RWPE2 (cell line): ENCODE measurements at regions not wholly inside any gene's neighbourhood (a gene's known extent, or its start where the extent isn't known, plus 50 kb on each side); places are given as distances from the start of the nearest gene placed in this dataset.

Experiments
- ATAC-seq: fragments of 200-7000 bp; cut with Tn5 transposase; 3 replicates; pipeline ENCODE4 v1.9.1; 2021; ENCODE audit warnings: low read depth
- DNase-seq: peaks from one replicate; pipeline ENCODE4 v3.0.0-alpha.2; 2020; ENCODE audit warnings: low spot score
- H3K27ac ChIP-seq: fragments of 450-650 bp; 2 replicates; pipeline ENCODE4 v1.5.1; 2017; ENCODE audit warnings: mild to moderate bottlenecking; ENCODE audit not compliant: poor library complexity, severe bottlenecking
- H3K27me3 ChIP-seq: fragments of 250-450 bp; sonication (Bioruptor Pico); 2 replicates; pipeline ENCODE4 v1.5.1; 2021; ENCODE audit warnings: mild to moderate bottlenecking, moderate library complexity; ENCODE audit not compliant: insufficient read depth, poor library complexity, severe bottlenecking
- H3K36me3 ChIP-seq: fragments of 250-450 bp; sonication (Bioruptor Pico); 2 replicates; pipeline ENCODE4 v1.5.1; 2020; ENCODE audit warnings: low read depth, mild to moderate bottlenecking, moderate library complexity
- H3K4me1 ChIP-seq: fragments of 250-450 bp; sonication (Bioruptor Pico); 2 replicates; pipeline ENCODE4 v1.5.1; 2021; ENCODE audit warnings: mild to moderate bottlenecking, moderate library complexity; ENCODE audit not compliant: insufficient read depth, poor library complexity, severe bottlenecking
- H3K4me3 ChIP-seq: fragments of 250-450 bp; sonication (Bioruptor Pico); 2 replicates; pipeline ENCODE4 v1.5.1; 2021; ENCODE audit warnings: mild to moderate bottlenecking, moderate library complexity; ENCODE audit not compliant: severe bottlenecking
- H3K9me3 ChIP-seq: fragments of 250-450 bp; sonication (Bioruptor Pico); 2 replicates; pipeline ENCODE4 v1.5.1; 2021; ENCODE audit warnings: mild to moderate bottlenecking, moderate library complexity; ENCODE audit not compliant: severe bottlenecking
- TF ChIP-seq, protein P1 (sequence below): fragments of 450-650 bp; IDR thresholded peaks from one replicate; pipeline ENCODE4 v1.5.1; 2017; ENCODE audit warnings: mild to moderate bottlenecking, moderate library complexity; ENCODE audit not compliant: poor library complexity, severe bottlenecking

- ATAC-seq (no peak), DNase-seq (no peak)
- no peak overlapping the region for H3K27ac ChIP-seq
- H3K4me1 ChIP-seq, result no peaks in the 10 kb centered on the region
- TF ChIP-seq, protein P1, sequence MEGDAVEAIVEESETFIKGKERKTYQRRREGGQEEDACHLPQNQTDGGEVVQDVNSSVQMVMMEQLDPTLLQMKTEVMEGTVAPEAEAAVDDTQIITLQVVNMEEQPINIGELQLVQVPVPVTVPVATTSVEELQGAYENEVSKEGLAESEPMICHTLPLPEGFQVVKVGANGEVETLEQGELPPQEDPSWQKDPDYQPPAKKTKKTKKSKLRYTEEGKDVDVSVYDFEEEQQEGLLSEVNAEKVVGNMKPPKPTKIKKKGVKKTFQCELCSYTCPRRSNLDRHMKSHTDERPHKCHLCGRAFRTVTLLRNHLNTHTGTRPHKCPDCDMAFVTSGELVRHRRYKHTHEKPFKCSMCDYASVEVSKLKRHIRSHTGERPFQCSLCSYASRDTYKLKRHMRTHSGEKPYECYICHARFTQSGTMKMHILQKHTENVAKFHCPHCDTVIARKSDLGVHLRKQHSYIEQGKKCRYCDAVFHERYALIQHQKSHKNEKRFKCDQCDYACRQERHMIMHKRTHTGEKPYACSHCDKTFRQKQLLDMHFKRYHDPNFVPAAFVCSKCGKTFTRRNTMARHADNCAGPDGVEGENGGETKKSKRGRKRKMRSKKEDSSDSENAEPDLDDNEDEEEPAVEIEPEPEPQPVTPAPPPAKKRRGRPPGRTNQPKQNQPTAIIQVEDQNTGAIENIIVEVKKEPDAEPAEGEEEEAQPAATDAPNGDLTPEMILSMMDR, result no peak
- H3K36me3 ChIP-seq, result no peaks in the 10 kb centered on the region
- no peak overlapping the region for H3K4me3 ChIP-seq
- H3K27me3 ChIP-seq, result peaks cover 28% of the 10 kb centered on the region
- no peaks in the 10 kb centered on the region for H3K9me3 ChIP-seq
These were observed 394.6 kb upstream of the RORA start for GRCh38 chr15:61623746-61624145.

GRCh38 chr15:61621865-61622264 lies 392.8 kb upstream of the RORA start:
- ATAC-seq, result no peak
- H3K4me3 ChIP-seq, result no peak overlapping the region
- H3K36me3 ChIP-seq, result no peaks in the 10 kb centered on the region
- no peak for DNase-seq
- no peak overlapping the region for H3K27ac ChIP-seq
- no peaks in the 10 kb centered on the region for H3K9me3 ChIP-seq
- peaks cover 11% of the 10 kb centered on the region for H3K27me3 ChIP-seq
- H3K4me1 ChIP-seq, result no peaks in the 10 kb centered on the region
- TF ChIP-seq, protein P1, result no peak

- H3K4me1 ChIP-seq, result no peaks in the 10 kb centered on the region
- H3K9me3 ChIP-seq, result no peaks in the 10 kb centered on the region
- H3K36me3 ChIP-seq, result no peaks in the 10 kb centered on the region
- ATAC-seq (peak; percentile 91), DNase-seq (no peak)
- no peak overlapping the region for H3K4me3 ChIP-seq
- no peak overlapping the region for H3K27ac ChIP-seq
- TF ChIP-seq, protein P1, result peak; percentile 88
- H3K27me3 ChIP-seq, result peaks cover 5% of the 10 kb centered on the region
These were observed 392.0 kb upstream of the RORA start for GRCh38 chr15:61621146-61621545.

- Histone ChIP-seq H3K9me3 (no peaks in the 10 kb centered on the region), H3K4me3 (no peak overlapping the region), H3K27ac (no peak overlapping the region), H3K27me3 (peaks cover 10% of the 10 kb centered on the region), H3K4me1 (no peaks in the 10 kb centered on the region), H3K36me3 (no peaks in the 10 kb centered on the region)
- DNase-seq (no peak), ATAC-seq (no peak)
- TF ChIP-seq, protein P1, result no peak
These were observed 391.0 kb upstream of the RORA start for GRCh38 chr15:61620151-61620550.

- no peaks in the 10 kb centered on the region for H3K4me1 ChIP-seq
- H3K27ac ChIP-seq, result no peak overlapping the region
- H3K4me3 ChIP-seq, result no peak overlapping the region
- TF ChIP-seq, protein P1, result no peak
- H3K36me3 ChIP-seq, result no peaks in the 10 kb centered on the region
- peaks cover 9% of the 10 kb centered on the region for H3K27me3 ChIP-seq
- ATAC-seq (no peak), DNase-seq (no peak)
- H3K9me3 ChIP-seq, result no peaks in the 10 kb centered on the region
These were observed 384.6 kb upstream of the RORA start for GRCh38 chr15:61613729-61614128.
